WTC11 (cell line): ENCODE measurements at regions not wholly inside any gene's neighbourhood (a gene's known extent, or its start where the extent isn't known, plus 50 kb on each side); places are given as distances from the start of the nearest gene placed in this dataset.

ENCODE experiments used
- ATAC-seq: fragments of 200-7000 bp; cut with Tn5 transposase; 2 replicates; pipeline ENCODE4 v1.10.0; 2021; ENCODE audit warnings: mild to moderate bottlenecking, moderate library complexity
- CTCF ChIA-PET: fragments of 300-600 bp; sonication (Branson Sonifier 250); formaldehyde crosslinking; loops from one replicate; lab custom pipeline; 2021; ENCODE audit warnings: antibody characterized with exemption; lab: Charles Lee
- POLR2A ChIA-PET: fragments of 350-600 bp; sonication (Branson Sonifier 250); formaldehyde crosslinking; loops from one replicate; lab custom pipeline; 2021; ENCODE audit warnings: antibody characterized with exemption; lab: Charles Lee
- DNase-seq: peaks from one replicate; pipeline ENCODE4 v3.0.0; 2021; ENCODE audit warnings: low spot score
- H3K27ac Mint-ChIP-seq: 2 replicates; pipeline ENCODE4 v1.8.0; 2021; ENCODE audit warnings: mixed read lengths
- H3K27me3 Mint-ChIP-seq: 2 replicates; pipeline ENCODE4 v1.8.0; 2021; ENCODE audit warnings: low read depth, mild to moderate bottlenecking, moderate library complexity, mixed read lengths
- H3K36me3 Mint-ChIP-seq: 2 replicates; pipeline ENCODE4 v1.8.0; 2021; ENCODE audit warnings: mixed read lengths
- H3K4me1 Mint-ChIP-seq: 2 replicates; pipeline ENCODE4 v1.8.0; 2022; ENCODE audit warnings: mixed read lengths
- H3K4me3 Mint-ChIP-seq: 2 replicates; pipeline ENCODE4 v1.8.0; 2021; ENCODE audit warnings: mild to moderate bottlenecking, moderate library complexity, mixed read lengths
- H3K9me3 Mint-ChIP-seq: 2 replicates; pipeline ENCODE4 v1.8.0; 2021; ENCODE audit warnings: mixed read lengths
- ATF2 ChIP-seq: sonication (generic); formaldehyde crosslinking; IDR thresholded peaks from 2 replicates; pipeline ENCODE4 v1.8.1; 2022; ENCODE audit warnings: low read depth, missing genetic modification reagents, borderline replicate concordance
- ATF3 ChIP-seq: sonication (generic); formaldehyde crosslinking; conservative IDR thresholded peaks from 2 replicates; pipeline ENCODE4 v1.8.1; 2022; ENCODE audit warnings: mild to moderate bottlenecking, missing genetic modification reagents
- ELF4 ChIP-seq: sonication (generic); formaldehyde crosslinking; IDR thresholded peaks from 2 replicates; pipeline ENCODE4 v1.8.1; 2022; ENCODE audit warnings: low read depth, mild to moderate bottlenecking, moderate library complexity, missing genetic modification reagents
- ETV6 ChIP-seq: sonication (generic); formaldehyde crosslinking; IDR thresholded peaks from 2 replicates; pipeline ENCODE4 v1.8.1; 2022; ENCODE audit warnings: mild to moderate bottlenecking, missing genetic modification reagents
- FOXJ3 ChIP-seq: sonication (generic); formaldehyde crosslinking; IDR thresholded peaks from 2 replicates; pipeline ENCODE4 v1.9.0; 2021; ENCODE audit warnings: missing genetic modification reagents, mild to moderate bottlenecking, borderline replicate concordance
- FOXK1 ChIP-seq: sonication (generic); formaldehyde crosslinking; IDR thresholded peaks from 2 replicates; pipeline ENCODE4 v1.8.0; 2022; ENCODE audit warnings: mild to moderate bottlenecking, moderate library complexity, missing genetic modification reagents
- FOXP1 ChIP-seq: sonication (generic); formaldehyde crosslinking; IDR thresholded peaks from 2 replicates; pipeline ENCODE4 v1.8.0; 2022; ENCODE audit warnings: missing genetic modification reagents, mild to moderate bottlenecking, moderate library complexity, borderline replicate concordance
- IRF1 ChIP-seq: sonication (generic); formaldehyde crosslinking; IDR thresholded peaks from 2 replicates; pipeline ENCODE4 v1.8.0; 2023; ENCODE audit warnings: missing genetic modification reagents
- NR1H2 ChIP-seq: sonication (generic); formaldehyde crosslinking; IDR thresholded peaks from 2 replicates; pipeline ENCODE4 v1.9.0; 2021; ENCODE audit warnings: mild to moderate bottlenecking, moderate library complexity, missing genetic modification reagents
- RELA ChIP-seq: sonication (generic); formaldehyde crosslinking; IDR thresholded peaks from 2 replicates; pipeline ENCODE4 v1.8.1; 2022; ENCODE audit warnings: missing genetic modification reagents, mild to moderate bottlenecking, borderline replicate concordance
- TEAD4 ChIP-seq: sonication (generic); formaldehyde crosslinking; IDR thresholded peaks from 2 replicates; pipeline ENCODE4 v1.8.0; 2022; ENCODE audit warnings: mild to moderate bottlenecking, missing genetic modification reagents
- USF2 ChIP-seq: sonication (generic); formaldehyde crosslinking; IDR thresholded peaks from 2 replicates; pipeline ENCODE4 v1.8.1; 2023; ENCODE audit warnings: mild to moderate bottlenecking, missing genetic modification reagents, moderate library complexity
- ZNF532 ChIP-seq: fragments of 250-450 bp; sonication (Bioruptor Pico); IDR thresholded peaks from 2 replicates; pipeline ENCODE4 v1.9.0; 2021; ENCODE audit warnings: mild to moderate bottlenecking, borderline replicate concordance
- ZSCAN18 ChIP-seq: fragments of 250-450 bp; sonication (Bioruptor Pico); IDR thresholded peaks from 2 replicates; pipeline ENCODE4 v2.1.2; 2022; ENCODE audit warnings: mild to moderate bottlenecking, moderate library complexity

GRCh38 chr11:45045683-45046471 is 95.2 kb upstream of the TP53I11 start:
- ATAC-seq (no peak; the same call in 1 of the 2 replicates), DNase-seq (no peak)
- Mint-ChIP-seq H3K27me3 (no peaks in the 10 kb centered on the region; the same call in 1 of the 2 replicates), H3K4me3 (no peak overlapping the region), H3K36me3 (no peaks in the 10 kb centered on the region), H3K27ac (no peak overlapping the region), H3K4me1 (peaks cover 10% of the 10 kb centered on the region), H3K9me3 (peaks cover 6% of the 10 kb centered on the region; the same call in 1 of the 2 replicates)
- TF ChIP-seq NR1H2 (CRISPR knock-in tag) (no peak), ZSCAN18 (CRISPR knock-in tag) (no peak)
- CTCF ChIA-PET, result interaction anchor here (1.0 to 1.6 kb wide), 3 partner anchors 14 to 119 kb away, joined by 3 to 5 read pairs (median 3); no protein-coding TSS in a partner anchor
- POLR2A ChIA-PET, result no interaction called here

GRCh38 chr11:45048313-45048841 is 97.7 kb upstream of the TP53I11 start:
- H3K36me3 Mint-ChIP-seq, result no peaks in the 10 kb centered on the region
- ATAC-seq (no peak), DNase-seq (no peak)
- CTCF ChIA-PET, result interaction anchor here (0.9 to 2.3 kb wide), 2 partner anchors 112 to 121 kb away, joined by 6 to 9 read pairs; no protein-coding TSS in a partner anchor
- H3K4me3 Mint-ChIP-seq, result no peak overlapping the region
- no peak overlapping the region for H3K27ac Mint-ChIP-seq
- H3K4me1 Mint-ChIP-seq, result peaks cover 10% of the 10 kb centered on the region
- H3K9me3 Mint-ChIP-seq, result peaks cover 6% of the 10 kb centered on the region; the same call in 1 of the 2 replicates
- TF ChIP-seq ETV6 (CRISPR knock-in tag) (no peak), RELA (CRISPR knock-in tag) (no peak), TEAD4 (no peak), IRF1 (no peak), ATF2 (CRISPR knock-in tag) (no peak), ELF4 (no peak), ATF3 (CRISPR knock-in tag) (no peak), FOXJ3 (CRISPR knock-in tag) (no peak), FOXP1 (CRISPR knock-in tag) (no peak), FOXK1 (no peak), USF2 (CRISPR knock-in tag) (no peak), ZNF532 (no peak)
- TF ChIP-seq, all 79 proteins: peak for 0
- H3K27me3 Mint-ChIP-seq, result peaks cover 2% of the 10 kb centered on the region; the same call in 1 of the 2 replicates
- POLR2A ChIA-PET, result no interaction called here
